Prostate gland (tissue), 2 donors: ENCODE measurements at regions not wholly inside any gene's neighbourhood (a gene's known extent, or its start where the extent isn't known, plus 50 kb on each side); places are given as distances from the start of the nearest gene placed in this dataset.

ENCODE experiments used
- CTCF ChIP-seq, 4 experiments: fragments of 200-600 bp in 2 of 4; fragments of 450-650 bp in 2 of 4; sonication (generic) in 2 of 4; IDR thresholded peaks; 1 replicate in 3 of 4; 2 replicates in 1 of 4; pipeline ENCODE4 v1.5.1; 2016 to 2019; ENCODE audit warnings: antibody characterized with exemption in 4 of 4, mild to moderate bottlenecking in 2 of 4, moderate library complexity in 2 of 4
- POLR2A ChIP-seq: fragments of 450-650 bp; IDR thresholded peaks from one replicate; pipeline ENCODE4 v1.6.1; 2016; ENCODE audit warnings: antibody characterized with exemption, mild to moderate bottlenecking
- POLR2AphosphoS5 ChIP-seq: sonication (generic); formaldehyde crosslinking; IDR thresholded peaks from one replicate; pipeline ENCODE4 v1.6.1; 2017; ENCODE audit warnings: antibody characterized with exemption

- no peak for TF ChIP-seq POLR2AphosphoS5
- no peak for TF ChIP-seq CTCF (IDR thresholded peaks at IDR 0.05)
- TF ChIP-seq POLR2A: no peak
Observed at GRCh38 chr7:4575254-4575653, 106.8 kb upstream of the FOXK1 start.
